Ishikawa (cell line): ENCODE measurements at regions not wholly inside any gene's neighbourhood (a gene's known extent, or its start where the extent isn't known, plus 50 kb on each side); places are given as distances from the start of the nearest gene placed in this dataset.

Experiments used
- CEBPB ChIP-seq: IDR thresholded peaks from 2 replicates; pipeline ENCODE4 v1.6.1; 2012
- CREB1 ChIP-seq: IDR thresholded peaks from 2 replicates; pipeline ENCODE4 v1.6.1; 2012; ENCODE audit warnings: low read depth
- EGR1 ChIP-seq: IDR thresholded peaks from 2 replicates; pipeline ENCODE4 v1.6.1; 2012
- EP300 ChIP-seq: IDR thresholded peaks from 2 replicates; pipeline ENCODE4 v1.6.1; 2012; ENCODE audit warnings: borderline replicate concordance
- FOXM1 ChIP-seq: IDR thresholded peaks from 2 replicates; pipeline ENCODE4 v1.6.1; 2012; ENCODE audit warnings: low read depth, borderline replicate concordance
- MAX ChIP-seq: IDR thresholded peaks from 2 replicates; pipeline ENCODE4 v1.6.1; 2012
- NFIC ChIP-seq: IDR thresholded peaks from 2 replicates; pipeline ENCODE4 v1.6.1; 2012
- RAD21 ChIP-seq: IDR thresholded peaks from 2 replicates; pipeline ENCODE4 v1.6.1; 2012; ENCODE audit warnings: low read depth
- REST ChIP-seq: IDR thresholded peaks from 2 replicates; pipeline ENCODE4 v1.6.1; 2012; ENCODE audit warnings: low read depth, mild to moderate bottlenecking
- TAF1 ChIP-seq: IDR thresholded peaks from 2 replicates; pipeline ENCODE4 v1.6.1; 2012; ENCODE audit warnings: low read depth, mild to moderate bottlenecking
- TCF12 ChIP-seq: IDR thresholded peaks from 2 replicates; pipeline ENCODE4 v1.6.1; 2012; ENCODE audit warnings: low read depth
- TEAD4 ChIP-seq: IDR thresholded peaks from 2 replicates; pipeline ENCODE4 v1.6.1; 2012
- YY1 ChIP-seq: IDR thresholded peaks from 2 replicates; pipeline ENCODE4 v1.6.1; 2012; ENCODE audit warnings: low read depth
- ZBTB7A ChIP-seq: IDR thresholded peaks from 2 replicates; pipeline ENCODE4 v1.6.1; 2012; ENCODE audit warnings: low read depth
- TF ChIP-seq, protein P1 (sequence below): IDR thresholded peaks from 2 replicates; pipeline ENCODE4 v1.6.1; 2012

DNA sequence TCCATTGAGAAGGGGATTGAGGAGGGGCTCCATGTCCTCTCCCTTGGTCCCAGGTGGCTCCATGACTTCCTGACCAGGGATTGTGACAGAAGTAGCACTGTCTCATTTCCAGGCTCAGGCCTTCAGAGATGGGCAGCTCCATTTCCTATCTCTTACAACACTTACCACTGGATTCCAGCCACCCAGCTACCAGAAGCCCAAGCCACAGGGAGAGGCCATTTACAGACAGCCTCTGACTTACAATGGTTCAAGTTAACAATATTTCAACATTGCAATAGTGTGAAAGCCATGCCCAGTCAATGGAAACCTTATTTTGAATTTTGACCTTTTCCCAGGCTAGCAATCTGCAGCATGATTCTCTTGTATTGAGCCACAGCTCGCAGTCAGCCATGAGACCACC, 164.9 kb upstream of the AGAP1 start:
- TF ChIP-seq, protein P1, sequence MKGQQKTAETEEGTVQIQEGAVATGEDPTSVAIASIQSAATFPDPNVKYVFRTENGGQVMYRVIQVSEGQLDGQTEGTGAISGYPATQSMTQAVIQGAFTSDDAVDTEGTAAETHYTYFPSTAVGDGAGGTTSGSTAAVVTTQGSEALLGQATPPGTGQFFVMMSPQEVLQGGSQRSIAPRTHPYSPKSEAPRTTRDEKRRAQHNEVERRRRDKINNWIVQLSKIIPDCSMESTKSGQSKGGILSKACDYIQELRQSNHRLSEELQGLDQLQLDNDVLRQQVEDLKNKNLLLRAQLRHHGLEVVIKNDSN: no peak
- no peak for TF ChIP-seq EP300
- TF ChIP-seq TEAD4: no peak
- no peak for TF ChIP-seq YY1
- TF ChIP-seq TAF1: no peak
- no peak for TF ChIP-seq MAX
- TF ChIP-seq CREB1: no peak
- no peak for TF ChIP-seq FOXM1
- TF ChIP-seq NFIC: no peak
- no peak for TF ChIP-seq TCF12
- TF ChIP-seq REST: no peak
- TF ChIP-seq RAD21: no peak
- no peak for TF ChIP-seq CEBPB
- TF ChIP-seq EGR1: no peak
- no peak for TF ChIP-seq ZBTB7A

GRCh38 chr2:235330775-235331451, 162.9 kb upstream of the AGAP1 start:
- 0 out of 2 replicates have a peak, but pooled peaks have one; percentile 7 for TF ChIP-seq NFIC
- TF ChIP-seq CREB1: no peak

DNA sequence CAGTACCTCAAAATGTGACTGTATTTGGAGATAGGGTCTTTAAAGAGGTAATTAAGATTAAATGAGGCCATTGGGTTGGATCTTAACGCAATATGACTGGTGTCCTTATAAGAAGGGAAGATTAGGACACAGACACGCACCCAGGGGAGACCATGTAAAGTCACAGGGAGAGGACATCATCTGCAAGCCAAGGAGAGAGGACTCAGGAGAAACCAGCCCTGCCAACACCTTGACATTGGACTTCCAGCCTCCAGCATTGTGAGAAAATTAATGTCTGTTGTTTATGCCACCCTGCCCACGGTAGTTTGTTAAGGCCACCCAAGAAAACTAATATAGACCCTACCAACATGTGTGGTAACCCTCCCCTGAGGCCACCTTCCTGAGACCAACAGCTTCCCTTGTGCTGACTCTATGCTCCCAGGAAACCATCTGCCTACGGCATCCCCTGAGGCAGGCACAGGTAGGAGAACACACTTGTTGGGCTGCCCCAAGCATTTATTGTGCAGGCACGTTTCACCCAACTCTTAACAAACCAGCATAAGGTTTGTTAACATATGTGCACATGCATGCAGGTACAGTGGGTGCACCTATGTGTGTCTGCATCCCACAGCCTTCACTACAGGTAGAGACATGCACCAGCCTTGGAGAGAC, 161.5 kb upstream of the AGAP1 start:
- TF ChIP-seq NFIC: no peak
- no peak for TF ChIP-seq CREB1
- no peak for TF ChIP-seq YY1
- TF ChIP-seq FOXM1: no peak
- TF ChIP-seq MAX: no peak
- TF ChIP-seq TEAD4: no peak
- no peak for TF ChIP-seq EGR1
- TF ChIP-seq EP300: no peak
- TF ChIP-seq TCF12: no peak
- TF ChIP-seq REST: no peak
- TF ChIP-seq TAF1: no peak

- TF ChIP-seq REST: no peak
- no peak for TF ChIP-seq EGR1
- no peak for TF ChIP-seq NFIC
- no peak for TF ChIP-seq RAD21
- no peak for TF ChIP-seq EP300
- no peak for TF ChIP-seq CEBPB
- TF ChIP-seq FOXM1: no peak
Measured at GRCh38 chr2:235333076-235333475, 160.8 kb upstream of the AGAP1 start.

- no peak for TF ChIP-seq TCF12
- no peak for TF ChIP-seq YY1
- TF ChIP-seq MAX: no peak
- TF ChIP-seq CREB1: no peak
- no peak for TF ChIP-seq TEAD4
- TF ChIP-seq FOXM1: no peak
Measured at GRCh38 chr2:235334179-235334578, 159.7 kb upstream of the AGAP1 start.
